ENCODE measurements at regions not wholly inside any gene's neighbourhood (a gene's known extent, or its start where the extent isn't known, plus 50 kb on each side); places are given as distances from the start of the nearest gene placed in this dataset.

DNA sequence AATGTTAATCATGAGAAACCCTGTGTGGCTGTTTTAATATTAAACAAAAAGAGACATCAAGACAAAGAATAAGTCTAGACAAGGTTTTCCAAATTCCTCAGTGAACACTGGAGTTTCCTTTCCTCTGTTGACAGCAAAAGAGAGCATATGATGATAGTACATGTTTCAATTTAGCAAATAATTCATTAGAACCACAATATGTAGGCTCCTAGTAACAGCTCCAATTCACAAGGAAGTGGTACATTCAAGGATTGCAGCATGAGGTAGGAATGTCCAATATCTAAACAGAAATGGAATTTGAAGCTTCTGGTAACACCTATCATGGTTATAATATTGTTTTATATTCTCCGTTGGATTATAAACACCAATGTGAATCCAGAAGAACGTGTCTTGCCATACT, 203.8 kb upstream of the TECRL start:
- Histone ChIP-seq H3K4me3 (no peak overlapping the region), H3K27me3 (no peaks in the 10 kb centered on the region), H3K4me1 (no peaks in the 10 kb centered on the region), H3K9me3 (no peaks in the 10 kb centered on the region), H3K27ac (no peak overlapping the region), H3K36me3 (no peaks in the 10 kb centered on the region)
- no peak for DNase-seq (ENCODE audit: low spot score in 2 of 2)
- TF ChIP-seq, protein P1, sequence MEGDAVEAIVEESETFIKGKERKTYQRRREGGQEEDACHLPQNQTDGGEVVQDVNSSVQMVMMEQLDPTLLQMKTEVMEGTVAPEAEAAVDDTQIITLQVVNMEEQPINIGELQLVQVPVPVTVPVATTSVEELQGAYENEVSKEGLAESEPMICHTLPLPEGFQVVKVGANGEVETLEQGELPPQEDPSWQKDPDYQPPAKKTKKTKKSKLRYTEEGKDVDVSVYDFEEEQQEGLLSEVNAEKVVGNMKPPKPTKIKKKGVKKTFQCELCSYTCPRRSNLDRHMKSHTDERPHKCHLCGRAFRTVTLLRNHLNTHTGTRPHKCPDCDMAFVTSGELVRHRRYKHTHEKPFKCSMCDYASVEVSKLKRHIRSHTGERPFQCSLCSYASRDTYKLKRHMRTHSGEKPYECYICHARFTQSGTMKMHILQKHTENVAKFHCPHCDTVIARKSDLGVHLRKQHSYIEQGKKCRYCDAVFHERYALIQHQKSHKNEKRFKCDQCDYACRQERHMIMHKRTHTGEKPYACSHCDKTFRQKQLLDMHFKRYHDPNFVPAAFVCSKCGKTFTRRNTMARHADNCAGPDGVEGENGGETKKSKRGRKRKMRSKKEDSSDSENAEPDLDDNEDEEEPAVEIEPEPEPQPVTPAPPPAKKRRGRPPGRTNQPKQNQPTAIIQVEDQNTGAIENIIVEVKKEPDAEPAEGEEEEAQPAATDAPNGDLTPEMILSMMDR (IDR thresholded peaks at IDR 0.05), result no peak
- intact Hi-C loops (cut with DNase I), result no loop called here

DNA sequence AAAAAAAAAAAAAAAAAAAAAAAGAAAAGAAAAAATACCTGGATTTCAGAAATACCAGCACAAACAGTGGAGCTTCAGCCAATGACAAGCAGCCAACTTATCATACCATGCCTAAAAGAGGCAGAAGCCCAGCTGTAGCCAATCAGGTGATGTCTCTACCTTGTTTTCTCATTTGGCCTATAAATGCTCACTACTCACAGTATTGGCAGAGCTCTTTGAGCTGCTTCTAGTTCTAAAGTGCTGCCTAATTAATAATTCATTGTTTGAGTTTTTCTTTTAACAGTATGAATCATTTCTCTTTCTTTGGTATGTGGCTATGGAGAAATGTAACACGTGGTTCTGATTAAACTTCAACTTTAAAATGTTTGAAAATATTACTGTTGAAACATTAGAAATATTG, 188.8 kb upstream of the TECRL start:
- DNase-seq (ENCODE audit: low spot score in 2 of 2), result no peak
- Histone ChIP-seq H3K9me3 (no peaks in the 10 kb centered on the region), H3K4me1 (no peaks in the 10 kb centered on the region), H3K36me3 (no peaks in the 10 kb centered on the region), H3K27ac (no peak overlapping the region), H3K27me3 (no peaks in the 10 kb centered on the region), H3K4me3 (no peak overlapping the region)
- TF ChIP-seq, protein P1 (IDR thresholded peaks at IDR 0.05), result no peak
- intact Hi-C loops (cut with DNase I), result no loop called here

DNA sequence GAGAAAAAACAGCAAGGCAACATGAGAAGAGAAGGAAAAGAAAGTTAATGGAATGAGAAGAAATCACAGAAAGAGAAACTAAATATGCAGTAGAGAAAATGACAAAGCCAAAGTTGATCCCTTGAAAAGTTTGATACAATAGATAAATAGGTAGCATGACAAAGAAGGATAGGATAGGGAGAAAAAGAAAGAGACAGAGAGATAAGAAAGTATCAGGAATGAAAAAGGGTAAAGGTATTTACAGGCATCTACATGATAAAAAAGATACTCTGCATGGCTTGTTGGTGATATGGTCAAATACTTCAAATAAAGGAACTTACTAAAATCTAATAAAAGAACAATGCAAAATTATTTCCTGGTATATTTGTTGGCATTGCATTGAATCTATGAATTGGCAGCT, 185.5 kb upstream of the TECRL start:
- DNase-seq (ENCODE audit: low spot score in 2 of 2), result no peak
- H3K36me3 ChIP-seq, result no peaks in the 10 kb centered on the region
- peaks cover 0 to 12% of the 10 kb centered on the region in 2 donors for H3K9me3 ChIP-seq
- no peak overlapping the region for H3K27ac ChIP-seq
- intact Hi-C loops (cut with DNase I), result no loop called here
- H3K27me3 ChIP-seq, result no peaks in the 10 kb centered on the region
- no peaks in the 10 kb centered on the region for H3K4me1 ChIP-seq
- TF ChIP-seq, protein P1 (IDR thresholded peaks at IDR 0.05), result no peak
- no peak overlapping the region for H3K4me3 ChIP-seq

DNA sequence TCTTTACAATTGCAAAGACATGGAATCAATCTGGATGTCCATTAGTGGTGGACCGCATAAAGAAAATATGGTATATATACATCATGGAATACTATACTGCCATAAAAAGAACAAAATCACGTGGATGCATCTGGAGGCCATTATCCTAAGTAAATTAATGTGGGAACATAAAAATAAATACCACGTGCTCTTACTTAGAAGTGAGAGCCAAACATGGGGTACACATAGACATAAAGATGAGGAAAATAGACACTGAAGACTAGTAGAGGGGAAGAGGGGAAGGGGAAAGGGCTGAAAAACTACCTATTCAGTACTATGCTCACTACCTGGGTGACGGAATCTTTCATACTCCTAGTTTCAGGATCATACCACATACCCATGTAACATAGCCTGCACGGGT, 179.3 kb upstream of the TECRL start:
- TF ChIP-seq, protein P1 (IDR thresholded peaks at IDR 0.05), result no peak
- H3K27ac ChIP-seq, result no peak overlapping the region
- no peaks in the 10 kb centered on the region for H3K36me3 ChIP-seq
- H3K9me3 ChIP-seq, result peaks cover 0 to 12% of the 10 kb centered on the region in 2 donors
- H3K4me3 ChIP-seq, result no peak overlapping the region
- intact Hi-C loops (cut with DNase I), result no loop called here
- no peaks in the 10 kb centered on the region for H3K27me3 ChIP-seq
- H3K4me1 ChIP-seq, result no peaks in the 10 kb centered on the region
- no peak for DNase-seq (ENCODE audit: low spot score in 2 of 2)

DNA sequence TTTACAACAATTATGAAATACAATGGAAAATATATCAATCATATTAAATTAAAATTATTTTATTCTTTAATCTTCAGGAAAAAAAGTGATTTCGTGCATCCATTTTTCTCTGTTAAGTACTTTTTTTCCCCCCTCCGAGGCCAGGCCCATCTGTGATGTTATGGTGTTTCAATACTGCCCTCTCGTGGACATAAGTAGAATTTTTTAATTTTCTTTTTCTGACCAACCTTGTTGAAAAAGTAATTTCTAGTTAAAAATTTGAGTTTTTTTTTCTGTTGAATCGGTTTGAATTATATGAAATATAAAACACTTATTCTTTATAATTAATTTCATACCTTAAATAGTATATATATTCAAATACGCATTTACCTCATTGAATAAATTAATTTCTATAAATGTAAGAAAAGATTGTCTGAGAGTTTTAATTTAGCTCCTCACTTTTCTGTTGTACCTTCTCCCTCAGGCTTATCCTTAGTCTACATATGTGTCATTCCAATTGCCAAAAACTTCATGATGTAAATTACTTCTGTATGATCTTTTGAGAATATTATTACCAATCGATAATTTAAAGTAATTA, 175.8 kb upstream of the TECRL start:
- no peaks in the 10 kb centered on the region for H3K36me3 ChIP-seq
- peaks cover 0 to 2% of the 10 kb centered on the region in 2 donors for H3K9me3 ChIP-seq
- intact Hi-C loops (cut with DNase I), result no loop called here
- H3K27me3 ChIP-seq, result no peaks in the 10 kb centered on the region
- TF ChIP-seq, protein P1 (IDR thresholded peaks at IDR 0.05), result peak in 2 of 3 experiments; percentile 47 to 50
- H3K27ac ChIP-seq, result no peak overlapping the region
- H3K4me3 ChIP-seq, result no peak overlapping the region
- no peaks in the 10 kb centered on the region for H3K4me1 ChIP-seq
- DNase-seq (ENCODE audit: low spot score in 2 of 2), result no peak

DNA sequence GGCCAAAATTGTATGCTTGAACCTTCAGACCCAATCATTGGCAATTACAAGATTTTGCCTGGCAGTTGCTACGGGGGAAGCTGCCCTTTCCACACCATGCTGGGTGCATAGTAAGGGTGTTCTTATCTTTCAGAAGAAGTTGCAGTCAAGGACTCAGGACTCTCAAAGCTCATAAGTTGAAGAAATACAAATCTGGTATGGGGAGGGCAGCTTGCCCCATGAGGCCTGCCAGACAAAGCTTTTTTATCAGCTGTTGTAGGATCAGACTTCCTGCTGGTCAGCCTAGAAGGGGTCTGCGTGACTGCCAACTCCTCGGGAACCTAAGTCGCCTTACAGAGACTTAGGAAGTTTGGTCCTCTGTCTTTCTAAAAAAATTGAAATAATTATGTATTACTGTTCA, 174.9 kb upstream of the TECRL start:
- no peaks in the 10 kb centered on the region for H3K9me3 ChIP-seq
- TF ChIP-seq, protein P1 (IDR thresholded peaks at IDR 0.05), result no peak
- DNase-seq (ENCODE audit: low spot score in 2 of 2), result no peak
- no peaks in the 10 kb centered on the region for H3K36me3 ChIP-seq
- no peak overlapping the region for H3K27ac ChIP-seq
- no peaks in the 10 kb centered on the region for H3K4me1 ChIP-seq
- no peaks in the 10 kb centered on the region for H3K27me3 ChIP-seq
- intact Hi-C loops (cut with DNase I), result no loop called here
- no peak overlapping the region for H3K4me3 ChIP-seq

Measured in ascending aorta (tissue), 2 donors.